NCI-H1930 (cell line): ENCODE measurements at regions not wholly inside any gene's neighbourhood (a gene's known extent, or its start where the extent isn't known, plus 50 kb on each side); places are given as distances from the start of the nearest gene placed in this dataset.

ENCODE experiments used
- DNase-seq, 2 experiments: peaks; one replicate each; lab custom pipeline; 2025; lab: John Stamatoyannopoulos, UW

GRCh38 chr4:3382251-3382650, 59.5 kb upstream of the HGFAC start:
- no peak for DNase-seq

- DNase-seq: no peak
Observed at GRCh38 chr4:3384391-3384770, 57.4 kb upstream of the HGFAC start.

GRCh38 chr4:3384771-3385710, 56.7 kb upstream of the HGFAC start:
- DNase-seq: no peak

GRCh38 chr4:3385711-3386420, 55.9 kb upstream of the HGFAC start:
- DNase-seq: no peak

- no peak for DNase-seq
Observed at GRCh38 chr4:3386526-3386925, 55.2 kb upstream of the HGFAC start.

- DNase-seq: no peak
Observed at GRCh38 chr4:3387154-3387942, 54.4 kb upstream of the HGFAC start.

- DNase-seq: no peak
Observed at GRCh38 chr4:3387943-3388361, 53.8 kb upstream of the HGFAC start.

GRCh38 chr4:3388471-3389232, 53.1 kb upstream of the HGFAC start:
- DNase-seq: no peak

- no peak for DNase-seq
Observed at GRCh38 chr4:3389233-3390215, 52.2 kb upstream of the HGFAC start.

GRCh38 chr4:3390288-3390811, 51.4 kb upstream of the HGFAC start:
- no peak for DNase-seq

- no peak for DNase-seq
Observed at GRCh38 chr4:3391422-3391821, 50.3 kb upstream of the HGFAC start.
